K562 (cell line): ENCODE measurements at regions not wholly inside any gene's neighbourhood (a gene's known extent, or its start where the extent isn't known, plus 50 kb on each side); places are given as distances from the start of the nearest gene placed in this dataset.

ENCODE experiments used
- ATAC-seq: fragments of 200-7000 bp; cut with Tn5 transposase; 3 replicates; pipeline ENCODE4 v1.9.1; 2020; ENCODE audit warnings: moderate library complexity
- BruUV-seq: library from RNA; stranded (reverse); fragments of 400-500 nt; replicated peaks from 2 replicates; lab custom pipeline; 2021; lab: Mats Ljungman, UMichigan
- CTCF ChIA-PET: fragments of 300-600 bp; formaldehyde crosslinking; extraction: SDS; loops from one replicate; lab custom pipeline; 2021; ENCODE audit warnings: low intra/inter-chr PET ratio; lab: Yijun Ruan, JAX
- POLR2A ChIA-PET: fragments of 300-600, 350-650 bp; sonication (Branson Sonifier 250); formaldehyde crosslinking; extraction: SDS; loops from one replicate; lab custom pipeline; 2021; ENCODE audit warnings: antibody characterized with exemption, inconsistent platforms; lab: Yijun Ruan, JAX
- DNase-seq, 4 experiments: peaks; one replicate each; pipeline versions ENCODE4 v3.0.0 to v3.0.0-alpha.2; 2011 to 2018; ENCODE audit warnings: low spot score in 3 of 4, mixed read lengths in 3 of 4; ENCODE audit errors: extremely low read depth in 1 of 4
- FAIRE-seq: peaks from 2 replicates; lab custom pipeline; 2011; peaks lifted over from hg19 to GRCh38; lab: Jason Lieb, UNC
- H2AFZ ChIP-seq: 2 replicates; pipeline ENCODE4 v1.6.0; 2011; ENCODE audit warnings: low read depth, low read length, control low read depth, inconsistent platforms
- H3K27ac ChIP-seq: fragments of 200-600 bp; 3 replicates; pipeline ENCODE4 v1.8.0; 2011; ENCODE audit warnings: low read depth, mild to moderate bottlenecking, control low read depth, inconsistent platforms, low read length, moderate library complexity, mixed read lengths; ENCODE audit errors: extremely low read depth
- H3K27me3 ChIP-seq, 2 experiments: fragments of 300-600 bp in 1 of 2; 2 replicates in 1 of 2; 3 replicates in 1 of 2; pipeline versions ENCODE4 v1.6.0 to v1.8.0; 2011; ENCODE audit warnings: inconsistent platforms in 2 of 2, low read length in 2 of 2, mild to moderate bottlenecking in 1 of 2, mixed read lengths in 1 of 2, moderate library complexity in 1 of 2; ENCODE audit not compliant: control insufficient read depth in 2 of 2, insufficient read depth in 2 of 2
- H3K36me3 ChIP-seq: fragments of 300-600 bp; 3 replicates; pipeline ENCODE4 v1.8.0; 2011; ENCODE audit warnings: mild to moderate bottlenecking, low read length, inconsistent platforms; ENCODE audit not compliant: control insufficient read depth, insufficient read depth
- H3K4me1 ChIP-seq, 2 experiments: fragments of 200-600 bp in 1 of 2; replicated peaks in 1 of 2; 2 replicates in 1 of 2; 3 replicates in 1 of 2; pipeline versions ENCODE4 v1.5.1 to v1.8.0; 2011; ENCODE audit warnings: inconsistent platforms in 2 of 2, low read length in 2 of 2, mild to moderate bottlenecking in 1 of 2, mixed read lengths in 1 of 2, moderate library complexity in 1 of 2; ENCODE audit not compliant: control insufficient read depth in 2 of 2, insufficient read depth in 2 of 2
- H3K4me2 ChIP-seq: 2 replicates; pipeline ENCODE4 v1.6.1; 2011; ENCODE audit warnings: low read length, control low read depth, inconsistent platforms, mixed read lengths; ENCODE audit not compliant: insufficient read depth
- H3K4me3 ChIP-seq: fragments of 200-600 bp; sonication (generic), shearing (Covaris generic); 2 replicates; pipeline ENCODE4 v1.5.1; 2016; ENCODE audit warnings: control low read depth, inconsistent platforms
- H3K79me2 ChIP-seq: fragments of 200-600 bp; 3 replicates; pipeline ENCODE4 v1.8.0; 2011; ENCODE audit warnings: low read length, inconsistent platforms; ENCODE audit not compliant: control insufficient read depth, insufficient read depth
- H3K9ac ChIP-seq, 2 experiments: 2 replicates each; pipeline versions ENCODE4 v1.6.0 to v1.6.1; 2011; ENCODE audit warnings: low read depth in 2 of 2, low read length in 2 of 2, control low read depth in 1 of 2, inconsistent platforms in 1 of 2, mild to moderate bottlenecking in 1 of 2, mixed read lengths in 1 of 2; ENCODE audit not compliant: insufficient read depth in 1 of 2
- H3K9me1 ChIP-seq: one replicate; pipeline ENCODE4 v1.6.0; 2011; ENCODE audit warnings: inconsistent platforms, mild to moderate bottlenecking, low read length, moderate library complexity; ENCODE audit not compliant: control insufficient read depth, insufficient read depth
- H3K9me3 ChIP-seq: replicated peaks from 2 replicates; pipeline ENCODE4 v1.5.1; 2011; ENCODE audit warnings: low read depth, low read length, inconsistent platforms; ENCODE audit not compliant: control insufficient read depth, insufficient read depth
- H4K20me1 ChIP-seq: replicated peaks from 2 replicates; pipeline ENCODE4 v1.6.1; 2011; ENCODE audit warnings: low read length, inconsistent platforms, mixed read lengths; ENCODE audit not compliant: control insufficient read depth, insufficient read depth
- CBX2 ChIP-seq: fragments of 200-600 bp; sonication (generic); IDR thresholded peaks from one replicate; pipeline ENCODE4 v1.6.1; 2012; ENCODE audit warnings: mild to moderate bottlenecking, low read length, inconsistent platforms; ENCODE audit not compliant: insufficient read depth, poor library complexity, severe bottlenecking
- ETV6 ChIP-seq, 3 experiments: fragments of 150-350 bp in 1 of 3; sonication (generic) in 1 of 3; formaldehyde crosslinking in 1 of 3; IDR thresholded peaks; 2 replicates each; pipeline versions ENCODE4 v1.6.1 to v1.8.0; 2014 to 2022; ENCODE audit warnings: borderline replicate concordance in 2 of 3, low read depth in 2 of 3, antibody characterized with exemption in 1 of 3, low read length in 1 of 3, mild to moderate bottlenecking in 1 of 3, missing genetic modification reagents in 1 of 3
- GABPB1 ChIP-seq: sonication (generic); formaldehyde crosslinking; IDR thresholded peaks from 2 replicates; pipeline ENCODE4 v1.8.0; 2022; ENCODE audit warnings: mild to moderate bottlenecking, missing genetic modification reagents
- HNRNPUL1 ChIP-seq: fragments of 200-400 bp; formaldehyde crosslinking; IDR thresholded peaks from 2 replicates; pipeline ENCODE4 v1.6.1; 2017; ENCODE audit warnings: low read length
- NELFE ChIP-seq: IDR thresholded peaks from 2 replicates; pipeline ENCODE4 v1.6.1; 2011; ENCODE audit warnings: mild to moderate bottlenecking; ENCODE audit not compliant: insufficient read depth, insufficient read length
- POLR3G ChIP-seq: IDR thresholded peaks from 2 replicates; pipeline ENCODE4 v1.6.1; 2011; ENCODE audit not compliant: insufficient read length, insufficient replicate concordance; ENCODE audit errors: extremely low read depth
- PPARD ChIP-seq: fragments of 250-450 bp; sonication (Bioruptor Pico); IDR thresholded peaks from 2 replicates; pipeline ENCODE4 v1.8.0; 2022; ENCODE audit warnings: inconsistent platforms, mild to moderate bottlenecking, moderate library complexity
- PTRF ChIP-seq: fragments of 450-650 bp; IDR thresholded peaks from 2 replicates; pipeline ENCODE4 v1.6.1; 2016; ENCODE audit warnings: mild to moderate bottlenecking, missing genetic modification characterization, missing compliant biosample characterization
- SP1 ChIP-seq: sonication (generic); formaldehyde crosslinking; IDR thresholded peaks from 2 replicates; pipeline ENCODE4 v1.8.1; 2022; ENCODE audit warnings: mild to moderate bottlenecking, missing genetic modification reagents
- XRCC3 ChIP-seq: fragments of 450-650 bp; IDR thresholded peaks from 2 replicates; pipeline ENCODE4 v1.6.1; 2017; ENCODE audit warnings: mild to moderate bottlenecking, moderate library complexity
- ZNF239 ChIP-seq: fragments of 250-450 bp; sonication (Bioruptor Pico); IDR thresholded peaks from 2 replicates; pipeline ENCODE4 v1.4.0; 2020; ENCODE audit warnings: mild to moderate bottlenecking
- WGBS: fragments of 100-300 bp; shearing (Covaris generic); methylation state at CpG from one replicate; pipeline ENCODE4 v1.1.6; 2016; ENCODE audit warnings: low coverage, mixed read lengths; ENCODE audit not compliant: insufficient coverage; ENCODE audit errors: missing lambda C conversion rate; 5-methylcytosine and 5-hydroxymethylcytosine counted together
- in situ Hi-C: fragments of 300-500 bp; cut with MboI; formaldehyde crosslinking; loops from 4 replicates; pipeline ENCODE4 v1.15.0; 2018; ENCODE audit warnings: inconsistent platforms, mixed read lengths
- intact Hi-C: fragments of 100-400 bp; cut with micrococcal nuclease; formaldehyde crosslinking; loops from 2 replicates; pipeline ENCODE4 v1.14.2; 2022
- TF ChIP-seq, protein P1 (sequence below): sonication (generic); formaldehyde crosslinking; IDR thresholded peaks from 2 replicates; pipeline ENCODE4 v1.8.1; 2023; ENCODE audit warnings: mild to moderate bottlenecking, missing genetic modification reagents

GRCh38 chr15:62934236-62934971 lies 108.1 kb upstream of the TPM1 start (continued):
- TF ChIP-seq CBX2 (no peak), GABPB1 (no peak), PTRF (tag) (no peak), XRCC3 (no peak)

DNA sequence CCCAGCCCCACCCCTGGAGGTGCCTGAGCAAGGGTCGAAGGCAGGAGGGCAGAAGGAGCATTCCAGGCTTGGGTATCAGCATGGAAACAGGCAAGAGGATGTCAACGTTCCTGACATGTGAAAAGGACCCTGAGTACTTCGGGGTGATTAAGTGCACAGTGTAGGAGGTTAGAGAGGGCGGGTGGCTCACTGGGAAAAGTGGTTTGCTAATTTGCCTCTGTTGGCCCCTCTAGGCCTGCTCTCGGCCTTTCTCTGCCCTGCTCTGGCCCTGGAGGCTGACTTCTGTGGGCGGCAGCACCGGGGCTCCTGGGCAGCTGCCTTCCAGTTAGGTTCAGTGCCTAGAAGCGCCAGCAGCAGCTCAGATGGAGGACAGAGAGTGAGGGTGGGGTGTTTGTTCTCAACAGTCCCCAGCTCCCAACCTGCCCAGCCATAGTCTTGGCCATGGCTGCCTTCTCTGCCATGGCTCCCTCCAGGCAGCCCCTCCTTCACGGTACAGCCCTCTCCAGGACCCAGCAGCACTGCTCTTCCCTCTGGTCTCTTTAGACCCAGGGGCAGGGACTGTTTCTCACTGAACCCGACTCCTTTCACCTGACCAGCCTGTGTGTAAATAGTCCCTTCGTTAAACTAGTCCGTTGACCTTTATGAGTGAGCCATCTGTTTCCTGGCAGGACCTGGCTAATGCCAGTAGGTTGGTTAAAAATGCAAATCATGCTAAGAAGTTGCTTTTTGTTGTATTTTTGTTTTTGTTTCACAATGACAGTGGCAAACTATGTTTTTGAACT lies 107.1 kb upstream of the TPM1 start:
- Histone ChIP-seq H3K79me2 (no peaks in the 10 kb centered on the region), H3K4me3 (no peak overlapping the region), H3K9ac (no peak overlapping the region), H3K27ac (no peak overlapping the region), H3K36me3 (no peaks in the 10 kb centered on the region), H3K9me1 (no peaks in the 10 kb centered on the region), H3K4me1 (no peaks in the 10 kb centered on the region), H4K20me1 (no peaks in the 10 kb centered on the region), H3K27me3 (peaks cover 14 to 35% of the 10 kb centered on the region in 2 experiments; a peak in 4 of 5 replicates), H3K4me2 (no peak overlapping the region), H3K9me3 (no peaks in the 10 kb centered on the region), H2AFZ (no peak overlapping the region)
- intact Hi-C loops (no loop called here), in situ Hi-C loops (no loop called here)
- no peak for DNase-seq
- CTCF ChIA-PET: no interaction called here
- FAIRE-seq: no peak
- no TSS peak for BruUV-seq
- TF ChIP-seq HNRNPUL1: no peak
- TF ChIP-seq PPARD: no peak
- TF ChIP-seq NELFE: no peak
- no peak for TF ChIP-seq ETV6 (IDR thresholded peaks at IDR 0.05; ENCODE audit: borderline replicate concordance in 1 of 2, low read depth in 2 of 2, low read length in 1 of 2)
- no peak for TF ChIP-seq ETV6 (CRISPR knock-in tag; IDR thresholded peaks at IDR 0.05; ENCODE audit: borderline replicate concordance)
- TF ChIP-seq POLR3G: no peak
- TF ChIP-seq, protein P1, sequence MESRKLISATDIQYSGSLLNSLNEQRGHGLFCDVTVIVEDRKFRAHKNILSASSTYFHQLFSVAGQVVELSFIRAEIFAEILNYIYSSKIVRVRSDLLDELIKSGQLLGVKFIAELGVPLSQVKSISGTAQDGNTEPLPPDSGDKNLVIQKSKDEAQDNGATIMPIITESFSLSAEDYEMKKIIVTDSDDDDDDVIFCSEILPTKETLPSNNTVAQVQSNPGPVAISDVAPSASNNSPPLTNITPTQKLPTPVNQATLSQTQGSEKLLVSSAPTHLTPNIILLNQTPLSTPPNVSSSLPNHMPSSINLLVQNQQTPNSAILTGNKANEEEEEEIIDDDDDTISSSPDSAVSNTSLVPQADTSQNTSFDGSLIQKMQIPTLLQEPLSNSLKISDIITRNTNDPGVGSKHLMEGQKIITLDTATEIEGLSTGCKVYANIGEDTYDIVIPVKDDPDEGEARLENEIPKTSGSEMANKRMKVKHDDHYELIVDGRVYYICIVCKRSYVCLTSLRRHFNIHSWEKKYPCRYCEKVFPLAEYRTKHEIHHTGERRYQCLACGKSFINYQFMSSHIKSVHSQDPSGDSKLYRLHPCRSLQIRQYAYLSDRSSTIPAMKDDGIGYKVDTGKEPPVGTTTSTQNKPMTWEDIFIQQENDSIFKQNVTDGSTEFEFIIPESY (CRISPR knock-in tag): no peak
- no peak for TF ChIP-seq SP1
- no peak for TF ChIP-seq ZNF239 (CRISPR knock-in tag)
- 0% methylated on average over 12 of the region's 12 CpGs for WGBS
- POLR2A ChIA-PET: interaction anchor here (1.1 kb wide), 1 partner anchor 8 kb away, joined by 3 read pairs; no protein-coding TSS in a partner anchor
- no peak for ATAC-seq
